Activated T-helper 17 cell treated with anti-CD3 and anti-CD28 coated beads, Interleukin-2, amount 50 U/mL, for 72 hours (primary cell): ENCODE measurements at regions not wholly inside any gene's neighbourhood (a gene's known extent, or its start where the extent isn't known, plus 50 kb on each side); places are given as distances from the start of the nearest gene placed in this dataset.
"Not testable (repeated sequence)": the region's sequence is repeated elsewhere in the genome, so short reads cannot be mapped to it uniquely, and the experiment has no call there.

ENCODE experiments used
- ATAC-seq: fragments of 150-1000 bp; cut with Tn5 transposase; replicated peaks from 2 replicates; pipeline ENCODE4 v1.10.0; 2021; ENCODE audit warnings: mild to moderate bottlenecking, moderate library complexity
- H3K27ac Mint-ChIP-seq: one replicate; pipeline ENCODE4 v1.8.0; 2022; ENCODE audit warnings: mixed read lengths
- H3K27me3 Mint-ChIP-seq: one replicate; pipeline ENCODE4 v1.8.0; 2022; ENCODE audit warnings: mixed read lengths
- H3K36me3 Mint-ChIP-seq: one replicate; pipeline ENCODE4 v1.8.0; 2022; ENCODE audit warnings: low read depth, mild to moderate bottlenecking, mixed read lengths
- H3K4me1 Mint-ChIP-seq: one replicate; pipeline ENCODE4 v1.8.0; 2022; ENCODE audit warnings: mixed read lengths
- H3K4me3 Mint-ChIP-seq: one replicate; pipeline ENCODE4 v1.8.0; 2022; ENCODE audit warnings: mild to moderate bottlenecking, mixed read lengths
- H3K9me3 Mint-ChIP-seq: one replicate; pipeline ENCODE4 v1.8.0; 2022; ENCODE audit warnings: mixed read lengths

DNA sequence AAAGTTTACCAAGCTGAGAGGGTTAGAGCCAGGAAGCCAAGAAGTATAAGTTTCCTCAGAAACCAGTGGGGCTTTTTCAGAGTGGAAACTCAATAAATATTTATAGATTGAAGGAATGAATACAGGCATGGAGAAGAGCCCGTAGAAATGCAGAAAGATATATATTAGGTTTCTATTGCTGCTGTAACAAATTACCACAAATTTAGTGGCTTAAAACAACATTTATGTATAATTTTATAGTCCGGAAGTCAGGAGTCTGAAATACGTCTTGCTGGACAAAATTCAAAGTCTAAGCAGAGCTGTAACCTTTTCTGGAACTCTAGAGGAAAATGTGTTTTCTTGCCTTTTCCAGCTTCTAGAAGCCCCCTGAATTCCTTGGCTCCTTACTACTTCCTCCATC is 107.3 kb upstream of the SEMA3D start:
- H3K36me3 Mint-ChIP-seq = no peaks in the 10 kb centered on the region
- no peak for ATAC-seq

DNA sequence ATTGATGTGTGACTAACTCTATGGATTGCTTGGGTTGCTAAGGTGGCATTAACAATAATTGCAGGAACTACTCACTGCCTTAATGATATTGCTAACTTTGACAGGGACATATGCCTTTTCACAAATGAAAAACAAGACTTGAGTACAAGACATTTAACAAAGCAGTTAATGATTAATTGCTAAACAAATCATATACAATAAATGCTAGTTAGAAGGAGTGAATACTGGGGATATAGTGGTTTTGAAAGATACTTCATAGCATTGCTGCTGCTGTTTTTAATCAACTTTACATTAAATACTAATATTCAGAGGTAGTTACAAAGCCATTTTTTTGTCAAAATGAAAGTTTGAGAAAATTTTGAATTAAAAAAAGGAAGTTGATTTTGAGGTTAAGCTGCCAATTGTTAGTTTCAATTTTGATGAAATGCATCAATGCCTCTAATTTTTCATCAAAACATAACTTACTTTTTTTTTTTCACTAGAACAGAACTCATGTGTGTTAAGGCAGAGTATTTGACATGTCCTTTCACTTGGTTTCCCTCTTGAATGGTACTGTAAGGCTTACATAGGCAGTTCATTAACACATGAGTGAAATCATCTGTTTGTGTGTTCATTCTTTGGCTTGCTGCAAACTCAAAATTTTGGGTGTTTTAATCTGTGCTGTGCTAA is 106.2 kb upstream of the SEMA3D start:
- no peak overlapping the region for H3K4me3 Mint-ChIP-seq
- ATAC-seq = no peak
- no peaks in the 10 kb centered on the region for H3K36me3 Mint-ChIP-seq
- no peaks in the 10 kb centered on the region for H3K4me1 Mint-ChIP-seq
- H3K27ac Mint-ChIP-seq = no peak overlapping the region
- peaks cover 8% of the 10 kb centered on the region for H3K9me3 Mint-ChIP-seq
- no peaks in the 10 kb centered on the region for H3K27me3 Mint-ChIP-seq

More for the DNA sequence above, 107.3 kb upstream of the SEMA3D start:
- H3K27me3 Mint-ChIP-seq = no peaks in the 10 kb centered on the region
- H3K4me1 Mint-ChIP-seq = no peaks in the 10 kb centered on the region
- H3K27ac Mint-ChIP-seq = no peak overlapping the region
- peaks cover 8% of the 10 kb centered on the region for H3K9me3 Mint-ChIP-seq
- no peak overlapping the region for H3K4me3 Mint-ChIP-seq

GRCh38 chr7:85290269-85290668 is 103.4 kb upstream of the SEMA3D start:
- no peak for ATAC-seq
- no peak overlapping the region for H3K4me3 Mint-ChIP-seq
- H3K27me3 Mint-ChIP-seq = no peaks in the 10 kb centered on the region
- no peaks in the 10 kb centered on the region for H3K4me1 Mint-ChIP-seq
- H3K9me3 Mint-ChIP-seq = peaks cover 5% of the 10 kb centered on the region
- no peak overlapping the region for H3K27ac Mint-ChIP-seq
- H3K36me3 Mint-ChIP-seq = no peaks in the 10 kb centered on the region

DNA sequence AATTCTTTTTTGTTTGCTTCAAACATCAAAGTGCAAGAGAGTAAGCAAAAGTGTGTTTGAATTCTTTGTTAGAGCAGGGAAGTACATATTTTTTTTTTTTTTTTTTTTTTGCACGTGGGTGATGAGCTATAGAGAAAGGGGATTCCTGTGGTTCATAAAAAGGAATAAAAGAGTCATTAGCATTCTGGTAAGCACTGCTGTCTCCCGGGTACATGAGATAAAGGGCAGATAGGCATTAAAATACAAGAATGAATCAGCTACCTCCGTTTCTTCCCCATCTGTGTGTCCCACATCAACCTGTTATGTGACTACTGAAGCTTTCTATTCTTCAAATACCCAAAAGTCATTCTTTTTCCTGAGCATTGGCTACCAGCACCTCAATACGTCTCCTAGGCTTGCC is 102.4 kb upstream of the SEMA3D start:
- ATAC-seq = no peak
- no peaks in the 10 kb centered on the region for H3K27me3 Mint-ChIP-seq

DNA sequence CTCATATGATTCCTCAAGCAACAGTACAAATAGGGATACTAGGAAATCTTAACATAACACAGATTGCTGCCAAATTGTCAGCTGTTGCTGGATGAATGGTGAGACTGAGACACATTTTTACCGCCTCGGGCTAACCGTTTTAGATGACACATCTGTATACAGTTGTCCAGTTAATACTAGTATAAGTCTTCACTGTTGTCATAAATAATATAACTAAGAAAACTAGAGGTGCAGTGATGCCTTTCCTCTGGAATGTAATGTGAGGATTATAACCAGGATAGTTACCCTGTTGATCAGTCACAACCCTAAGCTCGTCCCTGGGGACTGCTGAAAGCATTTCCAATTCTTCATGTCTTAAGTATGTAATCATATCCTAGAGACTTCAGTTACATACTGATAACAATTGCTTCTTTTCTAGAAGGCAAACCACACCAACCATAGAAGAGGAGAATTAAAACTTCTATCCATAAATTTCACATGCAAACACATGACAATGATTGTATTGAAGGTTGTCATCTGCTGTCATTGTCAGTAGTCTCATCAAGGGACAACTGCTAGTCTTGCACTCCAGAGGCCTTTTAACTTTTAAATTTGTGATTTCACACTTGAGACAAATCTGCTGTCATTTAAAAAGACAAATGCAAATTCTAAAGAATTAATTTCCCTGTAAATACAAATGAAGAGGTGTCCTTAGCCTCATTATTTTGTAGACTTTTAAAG is 100.4 kb upstream of the SEMA3D start:
- no peaks in the 10 kb centered on the region for H3K4me1 Mint-ChIP-seq
- ATAC-seq = no peak

More for the DNA sequence above, 102.4 kb upstream of the SEMA3D start:
- Mint-ChIP-seq H3K27ac (no peak overlapping the region), H3K36me3 (no peaks in the 10 kb centered on the region), H3K9me3 (peaks cover 5% of the 10 kb centered on the region), H3K4me1 (no peaks in the 10 kb centered on the region), H3K4me3 (no peak overlapping the region)

GRCh38 chr7:85286446-85286845 is 99.6 kb upstream of the SEMA3D start:
- no peaks in the 10 kb centered on the region for H3K4me1 Mint-ChIP-seq
- ATAC-seq = no peak
- H3K36me3 Mint-ChIP-seq = no peaks in the 10 kb centered on the region
- peaks cover 5% of the 10 kb centered on the region for H3K9me3 Mint-ChIP-seq
- H3K4me3 Mint-ChIP-seq = no peak overlapping the region
- H3K27me3 Mint-ChIP-seq = no peaks in the 10 kb centered on the region
- H3K27ac Mint-ChIP-seq = no peak overlapping the region

More for the DNA sequence above, 100.4 kb upstream of the SEMA3D start:
- H3K4me3 Mint-ChIP-seq = no peak overlapping the region
- H3K36me3 Mint-ChIP-seq = no peaks in the 10 kb centered on the region
- H3K27me3 Mint-ChIP-seq = no peaks in the 10 kb centered on the region
- H3K9me3 Mint-ChIP-seq = peaks cover 5% of the 10 kb centered on the region
- no peak overlapping the region for H3K27ac Mint-ChIP-seq

DNA sequence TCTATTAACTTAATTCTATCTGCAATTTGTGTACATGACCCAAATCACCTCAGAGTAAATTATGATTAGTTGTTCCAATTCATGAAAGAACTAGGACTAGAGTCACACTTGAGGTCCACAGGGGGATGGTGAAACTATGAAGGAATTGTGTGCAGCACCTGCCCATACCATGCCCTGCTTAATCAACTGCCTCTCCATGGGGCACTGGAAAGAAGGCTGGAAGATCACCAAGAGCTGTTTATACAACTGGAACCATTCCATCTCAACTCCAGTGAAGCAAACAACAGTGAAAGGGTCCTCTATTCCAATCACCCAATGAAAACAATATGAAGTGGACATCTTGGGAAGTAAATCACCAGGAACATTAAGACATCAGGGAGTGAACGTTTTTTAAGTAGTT is 98.7 kb upstream of the SEMA3D start:
- no peak for ATAC-seq
- H3K27ac Mint-ChIP-seq = no peak overlapping the region
- peaks cover 5% of the 10 kb centered on the region for H3K9me3 Mint-ChIP-seq
- H3K36me3 Mint-ChIP-seq = no peaks in the 10 kb centered on the region
- no peaks in the 10 kb centered on the region for H3K27me3 Mint-ChIP-seq
- H3K4me3 Mint-ChIP-seq = no peak overlapping the region
- H3K4me1 Mint-ChIP-seq = no peaks in the 10 kb centered on the region

GRCh38 chr7:85275204-85275603 is 88.3 kb upstream of the SEMA3D start:
- H3K4me3 Mint-ChIP-seq = no peak overlapping the region
- no peaks in the 10 kb centered on the region for H3K27me3 Mint-ChIP-seq
- H3K4me1 Mint-ChIP-seq = no peaks in the 10 kb centered on the region
- ATAC-seq = no peak
- peaks cover under 1% of the 10 kb centered on the region for H3K9me3 Mint-ChIP-seq
- H3K27ac Mint-ChIP-seq = no peak overlapping the region
- no peaks in the 10 kb centered on the region for H3K36me3 Mint-ChIP-seq

DNA sequence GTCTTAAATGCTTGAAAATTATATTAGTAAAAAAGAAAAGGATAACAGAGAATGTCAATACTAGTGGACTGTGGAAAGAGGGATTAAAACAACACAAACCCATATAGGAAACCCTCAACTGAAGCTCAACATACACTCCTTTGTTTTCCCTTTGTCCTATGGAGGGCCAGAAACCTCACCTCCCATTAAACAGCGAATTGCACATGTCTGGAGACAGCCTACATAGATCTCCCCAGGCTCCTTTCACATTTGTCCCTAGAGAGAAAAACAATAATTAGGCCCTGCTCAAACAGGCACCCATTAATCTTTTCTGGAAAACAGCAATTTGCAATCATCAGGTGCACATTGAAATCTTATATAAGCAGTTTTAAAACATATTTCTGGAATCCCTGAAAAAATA is 87.6 kb upstream of the SEMA3D start:
- H3K27ac Mint-ChIP-seq = no peak overlapping the region
- no peak overlapping the region for H3K4me3 Mint-ChIP-seq
- ATAC-seq = no peak
- no peaks in the 10 kb centered on the region for H3K36me3 Mint-ChIP-seq
- H3K4me1 Mint-ChIP-seq = no peaks in the 10 kb centered on the region
- peaks cover 4% of the 10 kb centered on the region for H3K9me3 Mint-ChIP-seq
- no peaks in the 10 kb centered on the region for H3K27me3 Mint-ChIP-seq

DNA sequence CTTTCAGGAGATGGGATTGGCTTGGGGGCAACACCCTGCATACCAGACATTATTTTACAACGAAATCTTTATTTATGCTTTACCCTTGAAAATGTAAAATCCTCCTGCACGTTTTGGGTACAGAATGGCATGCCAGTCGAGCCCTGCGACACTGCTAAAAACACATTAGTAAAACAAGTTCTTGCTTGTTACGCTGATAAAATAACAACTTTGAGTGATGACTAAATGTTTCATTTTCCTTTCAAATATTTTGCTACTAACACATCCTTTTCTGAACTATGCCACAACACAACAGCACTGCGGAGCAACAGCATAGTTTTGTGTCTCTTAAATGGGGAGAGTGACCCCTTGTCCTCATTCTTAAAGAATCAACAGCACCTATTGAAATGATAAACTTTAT is 76.0 kb upstream of the SEMA3D start:
- H3K36me3 Mint-ChIP-seq = no peaks in the 10 kb centered on the region
- H3K4me3 Mint-ChIP-seq = no peak overlapping the region
- no peaks in the 10 kb centered on the region for H3K4me1 Mint-ChIP-seq
- H3K9me3 Mint-ChIP-seq = peaks cover 3% of the 10 kb centered on the region
- no peak for ATAC-seq
- H3K27ac Mint-ChIP-seq = no peak overlapping the region
- H3K27me3 Mint-ChIP-seq = no peaks in the 10 kb centered on the region

DNA sequence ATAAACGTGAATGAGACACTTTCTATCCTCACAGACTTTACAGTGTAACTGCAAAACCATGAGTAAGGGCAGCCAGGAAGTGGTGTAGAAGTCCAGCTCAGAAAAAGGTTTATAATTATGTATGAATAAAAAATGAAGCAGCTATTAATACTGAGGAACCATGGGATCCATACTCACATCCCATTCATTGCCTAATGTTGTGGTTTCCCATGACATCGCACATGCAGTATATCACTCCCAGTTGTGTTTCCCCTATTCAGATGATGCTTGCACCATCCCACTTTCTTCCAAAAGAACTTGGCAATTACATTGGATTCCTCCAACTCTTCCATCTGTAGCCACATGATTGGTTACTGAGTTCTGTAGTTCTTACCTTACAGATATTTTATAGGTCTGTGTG is 74.5 kb upstream of the SEMA3D start:
- Mint-ChIP-seq H3K4me3 (no peak overlapping the region), H3K27me3 (no peaks in the 10 kb centered on the region)
- ATAC-seq = no peak

DNA sequence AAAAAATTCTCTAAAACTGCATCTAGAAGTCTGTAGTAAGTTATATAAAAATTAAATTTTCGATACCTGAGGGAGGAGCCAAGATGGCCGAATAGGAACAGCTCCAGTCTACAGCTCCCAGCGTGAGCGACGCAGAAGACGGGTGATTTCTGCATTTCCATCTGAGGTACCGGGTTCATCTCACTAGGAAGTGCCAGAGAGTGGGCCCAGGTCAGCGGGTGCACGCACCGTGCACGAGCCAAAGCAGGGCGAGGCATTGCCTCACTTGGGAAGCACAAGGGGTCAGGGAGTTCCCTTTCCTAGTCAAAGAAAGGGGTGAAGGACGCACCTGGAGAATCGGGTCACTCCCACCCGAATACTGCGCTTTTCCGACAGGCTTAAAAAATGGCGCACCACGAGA is 62.9 kb upstream of the SEMA3D start:
- H3K9me3 Mint-ChIP-seq, ATAC-seq, H3K4me1 Mint-ChIP-seq, H3K27me3 Mint-ChIP-seq, H3K27ac Mint-ChIP-seq, H3K36me3 Mint-ChIP-seq, H3K4me3 Mint-ChIP-seq: not testable (repeated sequence)

More for the DNA sequence above, 74.5 kb upstream of the SEMA3D start:
- Mint-ChIP-seq H3K27ac (no peak overlapping the region), H3K4me1 (no peaks in the 10 kb centered on the region), H3K36me3 (no peaks in the 10 kb centered on the region), H3K9me3 (peaks cover 6% of the 10 kb centered on the region)

GRCh38 chr7:85239109-85239508 is 52.3 kb upstream of the SEMA3D start:
- Mint-ChIP-seq H3K4me3 (no peak overlapping the region), H3K36me3 (no peaks in the 10 kb centered on the region), H3K9me3 (peaks cover 3% of the 10 kb centered on the region), H3K4me1 (no peaks in the 10 kb centered on the region), H3K27me3 (no peaks in the 10 kb centered on the region), H3K27ac (no peak overlapping the region)
- no peak for ATAC-seq

GRCh38 chr7:85237721-85238120 is 50.9 kb upstream of the SEMA3D start:
- no peak for ATAC-seq
- no peaks in the 10 kb centered on the region for H3K27me3 Mint-ChIP-seq
- peaks cover 6% of the 10 kb centered on the region for H3K9me3 Mint-ChIP-seq
- no peaks in the 10 kb centered on the region for H3K4me1 Mint-ChIP-seq
- no peak overlapping the region for H3K27ac Mint-ChIP-seq
- no peak overlapping the region for H3K4me3 Mint-ChIP-seq
- H3K36me3 Mint-ChIP-seq = no peaks in the 10 kb centered on the region
